Panc1 (cell line): ENCODE measurements at regions not wholly inside any gene's neighbourhood (a gene's known extent, or its start where the extent isn't known, plus 50 kb on each side); places are given as distances from the start of the nearest gene placed in this dataset.

Source experiments
- ATAC-seq: fragments of 200-7000 bp; cut with Tn5 transposase; 2 replicates; pipeline ENCODE4 v1.9.1; 2020; ENCODE audit warnings: mild to moderate bottlenecking, moderate library complexity
- BruUV-seq: library from RNA; stranded (reverse); fragments of 400-500 nt; replicated peaks from 2 replicates; lab custom pipeline; 2021; lab: Mats Ljungman, UMichigan
- CTCF ChIA-PET: fragments of 300-600 bp; sonication (Branson Sonifier 250); formaldehyde crosslinking; loops from one replicate; lab custom pipeline; 2022; ENCODE audit warnings: antibody characterized with exemption; lab: Charles Lee
- POLR2A ChIA-PET: fragments of 300-600 bp; sonication (Branson Sonifier 250); formaldehyde crosslinking; loops from one replicate; lab custom pipeline; 2022; ENCODE audit warnings: antibody characterized with exemption; lab: Charles Lee
- DNase-seq: peaks from one replicate; pipeline ENCODE4 v3.0.0-alpha.2; 2010; ENCODE audit warnings: low read depth, low spot score
- H3K27ac ChIP-seq: 2 replicates; pipeline ENCODE4 v1.5.1; 2011; ENCODE audit warnings: mild to moderate bottlenecking, low read length, inconsistent platforms
- H3K27me3 ChIP-seq: fragments of 200-500 bp; sonication (Bioruptor generic); 2 replicates; pipeline ENCODE4 v1.6.0; 2014; ENCODE audit warnings: low read length, inconsistent platforms; ENCODE audit not compliant: control insufficient read depth, insufficient read depth
- H3K36me3 ChIP-seq: fragments of 200-500 bp; sonication (Bioruptor generic); 2 replicates; pipeline ENCODE4 v1.5.1; 2014; ENCODE audit warnings: inconsistent platforms, mild to moderate bottlenecking, low read length, moderate library complexity; ENCODE audit not compliant: control insufficient read depth, insufficient read depth
- H3K4me1 ChIP-seq: 2 replicates; pipeline ENCODE4 v1.5.1; 2011; ENCODE audit warnings: inconsistent platforms, mild to moderate bottlenecking, low read length, moderate library complexity; ENCODE audit not compliant: control insufficient read depth, insufficient read depth
- H3K4me3 ChIP-seq, 2 experiments: 2 replicates each; pipeline ENCODE4 v1.5.1; 2011 to 2012; ENCODE audit warnings: low read depth in 2 of 2, low read length in 2 of 2, mild to moderate bottlenecking in 2 of 2, inconsistent platforms in 1 of 2, moderate library complexity in 1 of 2
- H3K9me3 ChIP-seq: fragments of 200-500 bp; sonication (Bioruptor generic); 2 replicates; pipeline ENCODE4 v1.5.1; 2014; ENCODE audit warnings: low read depth, mild to moderate bottlenecking, inconsistent platforms, low read length, moderate library complexity; ENCODE audit not compliant: control insufficient read depth, insufficient read depth
- CTCF ChIP-seq: fragments of 450-650 bp; IDR thresholded peaks from 2 replicates; pipeline ENCODE4 v1.5.1; 2017; ENCODE audit warnings: mild to moderate bottlenecking
- POLR2AphosphoS5 ChIP-seq: IDR thresholded peaks from 2 replicates; pipeline ENCODE4 v1.6.1; 2012; ENCODE audit warnings: mild to moderate bottlenecking, low read depth, low read length, moderate library complexity
- SIN3A ChIP-seq: IDR thresholded peaks from 2 replicates; pipeline ENCODE4 v1.6.1; 2012; ENCODE audit warnings: low read depth, mild to moderate bottlenecking, low read length, moderate library complexity, borderline replicate concordance; ENCODE audit not compliant: insufficient read depth
- TCF7L2 ChIP-seq: IDR thresholded peaks from 2 replicates; pipeline ENCODE4 v1.6.1; 2011; ENCODE audit warnings: mild to moderate bottlenecking, low read depth, low read length, inconsistent platforms
- in situ Hi-C: cut with HindIII; loops from 2 replicates; pipeline ENCODE4 v1.10.0; 2016; ENCODE audit warnings: low sequenced_read_pairs, low pct_unique_long_range_greater_than_20kb
- intact Hi-C: fragments of 100-400 bp; cut with micrococcal nuclease; formaldehyde crosslinking; loops from one replicate; pipeline ENCODE4 v1.10.0; 2022; ENCODE audit not compliant: unreplicated experiment
- TF ChIP-seq, protein P1 (sequence below), 2 experiments: IDR thresholded peaks; 2 replicates each; pipeline ENCODE4 v1.6.1; 2011 to 2012; ENCODE audit warnings: low read depth in 2 of 2, control low read depth in 1 of 2, low read length in 1 of 2, mild to moderate bottlenecking in 1 of 2, moderate library complexity in 1 of 2; ENCODE audit not compliant: insufficient read depth in 1 of 2

DNA sequence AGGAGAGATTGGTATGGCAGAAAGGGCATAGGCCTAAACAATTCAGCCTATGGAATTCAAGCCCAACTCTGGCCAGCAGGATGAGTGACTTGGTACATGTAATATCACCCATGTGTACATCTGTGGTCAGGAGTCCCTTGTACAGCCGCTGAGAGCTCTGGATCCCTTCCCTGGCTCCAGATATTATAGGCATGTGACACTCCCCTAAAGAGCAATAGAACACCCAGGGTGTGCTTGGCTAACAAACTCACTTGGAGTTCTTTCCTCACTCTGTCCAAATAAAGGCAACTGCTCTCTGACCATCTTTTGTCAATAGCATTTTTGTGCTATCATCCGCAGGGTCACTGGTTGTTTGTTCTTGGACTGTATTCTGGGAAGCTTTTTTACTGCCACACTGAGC lies 197.4 kb upstream of the NCKAP5 start:
- no peak for ATAC-seq
- no peak for DNase-seq
- Histone ChIP-seq H3K4me3 (no peak overlapping the region), H3K27ac (no peak overlapping the region), H3K9me3 (no peaks in the 10 kb centered on the region), H3K27me3 (no peaks in the 10 kb centered on the region), H3K36me3 (no peaks in the 10 kb centered on the region), H3K4me1 (no peaks in the 10 kb centered on the region)
- TF ChIP-seq CTCF, result no peak
- TF ChIP-seq POLR2AphosphoS5, result no peak
- no peak for TF ChIP-seq SIN3A
- no peak for TF ChIP-seq TCF7L2
- TF ChIP-seq, protein P1, sequence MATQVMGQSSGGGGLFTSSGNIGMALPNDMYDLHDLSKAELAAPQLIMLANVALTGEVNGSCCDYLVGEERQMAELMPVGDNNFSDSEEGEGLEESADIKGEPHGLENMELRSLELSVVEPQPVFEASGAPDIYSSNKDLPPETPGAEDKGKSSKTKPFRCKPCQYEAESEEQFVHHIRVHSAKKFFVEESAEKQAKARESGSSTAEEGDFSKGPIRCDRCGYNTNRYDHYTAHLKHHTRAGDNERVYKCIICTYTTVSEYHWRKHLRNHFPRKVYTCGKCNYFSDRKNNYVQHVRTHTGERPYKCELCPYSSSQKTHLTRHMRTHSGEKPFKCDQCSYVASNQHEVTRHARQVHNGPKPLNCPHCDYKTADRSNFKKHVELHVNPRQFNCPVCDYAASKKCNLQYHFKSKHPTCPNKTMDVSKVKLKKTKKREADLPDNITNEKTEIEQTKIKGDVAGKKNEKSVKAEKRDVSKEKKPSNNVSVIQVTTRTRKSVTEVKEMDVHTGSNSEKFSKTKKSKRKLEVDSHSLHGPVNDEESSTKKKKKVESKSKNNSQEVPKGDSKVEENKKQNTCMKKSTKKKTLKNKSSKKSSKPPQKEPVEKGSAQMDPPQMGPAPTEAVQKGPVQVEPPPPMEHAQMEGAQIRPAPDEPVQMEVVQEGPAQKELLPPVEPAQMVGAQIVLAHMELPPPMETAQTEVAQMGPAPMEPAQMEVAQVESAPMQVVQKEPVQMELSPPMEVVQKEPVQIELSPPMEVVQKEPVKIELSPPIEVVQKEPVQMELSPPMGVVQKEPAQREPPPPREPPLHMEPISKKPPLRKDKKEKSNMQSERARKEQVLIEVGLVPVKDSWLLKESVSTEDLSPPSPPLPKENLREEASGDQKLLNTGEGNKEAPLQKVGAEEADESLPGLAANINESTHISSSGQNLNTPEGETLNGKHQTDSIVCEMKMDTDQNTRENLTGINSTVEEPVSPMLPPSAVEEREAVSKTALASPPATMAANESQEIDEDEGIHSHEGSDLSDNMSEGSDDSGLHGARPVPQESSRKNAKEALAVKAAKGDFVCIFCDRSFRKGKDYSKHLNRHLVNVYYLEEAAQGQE (IDR thresholded peaks at IDR 0.05; ENCODE audit: insufficient read depth in 1 of 2, low read depth in 2 of 2, low read length in 1 of 2), result no peak
- no TSS peak for BruUV-seq
- in situ Hi-C loops (no loop called here), intact Hi-C loops (no loop called here)
- ChIA-PET POLR2A (no interaction called here), CTCF (no interaction called here)

GRCh38 chr2:133766164-133766832 lies 198.0 kb upstream of the NCKAP5 start:
- intact Hi-C loops, result no loop called here
- H3K36me3 ChIP-seq, result no peaks in the 10 kb centered on the region
- DNase-seq (no peak), ATAC-seq (no peak)
- in situ Hi-C loops, result no loop called here
- H3K4me1 ChIP-seq, result no peaks in the 10 kb centered on the region
- no peak overlapping the region for H3K27ac ChIP-seq
- CTCF ChIA-PET, result no interaction called here
- H3K9me3 ChIP-seq, result no peaks in the 10 kb centered on the region
- POLR2A ChIA-PET, result no interaction called here
- no peaks in the 10 kb centered on the region for H3K27me3 ChIP-seq
- TF ChIP-seq, protein P1 (IDR thresholded peaks at IDR 0.05; ENCODE audit: insufficient read depth in 1 of 2, low read depth in 2 of 2, low read length in 1 of 2), result no peak
- TF ChIP-seq SIN3A (no peak), TCF7L2 (no peak), CTCF (no peak), POLR2AphosphoS5 (no peak)
- BruUV-seq, result no TSS peak
- H3K4me3 ChIP-seq, result no peak overlapping the region
